ENCODE measurements at regions not wholly inside any gene's neighbourhood (a gene's known extent, or its start where the extent isn't known, plus 50 kb on each side); places are given as distances from the start of the nearest gene placed in this dataset.

- CTCF ChIA-PET: no interaction called here
- intact Hi-C loops (cut with micrococcal nuclease): no loop called here
- Mint-ChIP-seq H3K36me3 (ENCODE audit: low read depth) (no peaks in the 10 kb centered on the region), H3K4me1 (ENCODE audit: low read depth) (peaks cover 17% of the 10 kb centered on the region), H3K4me3 (no peak overlapping the region), H3K27me3 (ENCODE audit: low read depth) (no peaks in the 10 kb centered on the region), H3K9me3 (no peaks in the 10 kb centered on the region), H3K27ac (no peak overlapping the region)
- DNase-seq: no peak
Measured at GRCh38 chr2:234142530-234142929, 92.0 kb downstream of the SPP2 start.

GRCh38 chr2:234139755-234140154, 89.3 kb downstream of the SPP2 start:
- H3K4me1 Mint-ChIP-seq (ENCODE audit: low read depth): peaks cover 27% of the 10 kb centered on the region
- no peak overlapping the region for H3K27ac Mint-ChIP-seq
- H3K9me3 Mint-ChIP-seq: no peaks in the 10 kb centered on the region
- CTCF ChIA-PET: interaction anchor here (6.1 kb wide), 1 partner anchor 363 kb away, joined by 67 read pairs; no protein-coding TSS in a partner anchor
- no peaks in the 10 kb centered on the region for H3K27me3 Mint-ChIP-seq (ENCODE audit: low read depth)
- intact Hi-C loops (cut with micrococcal nuclease): no loop called here
- H3K36me3 Mint-ChIP-seq (ENCODE audit: low read depth): no peaks in the 10 kb centered on the region
- DNase-seq: no peak
- H3K4me3 Mint-ChIP-seq: no peak overlapping the region

DNA sequence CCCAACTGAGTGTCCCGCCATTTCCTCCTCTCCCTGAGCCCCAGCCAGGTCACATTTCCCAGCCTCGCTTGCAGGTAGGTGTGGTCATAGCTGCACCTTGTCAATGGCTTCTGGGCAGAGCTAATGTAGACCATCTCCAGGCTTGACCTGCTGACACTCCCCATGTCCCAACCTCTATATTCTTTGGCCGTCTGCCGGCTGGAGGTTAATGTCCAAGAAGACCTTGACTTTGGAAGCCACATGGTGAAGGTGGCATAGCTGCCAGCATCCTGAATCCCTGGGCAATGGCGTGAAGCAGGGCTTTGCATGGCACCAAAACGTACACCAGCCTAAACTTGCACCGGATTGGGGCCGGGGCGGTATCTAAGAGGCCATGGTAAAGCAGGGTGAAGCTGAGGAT, 88.3 kb downstream of the SPP2 start:
- no peak for DNase-seq
- H3K27ac Mint-ChIP-seq: no peak overlapping the region
- no peaks in the 10 kb centered on the region for H3K27me3 Mint-ChIP-seq (ENCODE audit: low read depth)
- H3K4me1 Mint-ChIP-seq (ENCODE audit: low read depth): peaks cover 27% of the 10 kb centered on the region
- CTCF ChIA-PET: interaction anchor here (0.9 to 6.1 kb wide), 2 partner anchors 150 to 364 kb away, joined by 3 to 67 read pairs; no protein-coding TSS in a partner anchor
- no peaks in the 10 kb centered on the region for H3K9me3 Mint-ChIP-seq
- no peaks in the 10 kb centered on the region for H3K36me3 Mint-ChIP-seq (ENCODE audit: low read depth)
- intact Hi-C loops (cut with micrococcal nuclease): no loop called here
- no peak overlapping the region for H3K4me3 Mint-ChIP-seq

DNA sequence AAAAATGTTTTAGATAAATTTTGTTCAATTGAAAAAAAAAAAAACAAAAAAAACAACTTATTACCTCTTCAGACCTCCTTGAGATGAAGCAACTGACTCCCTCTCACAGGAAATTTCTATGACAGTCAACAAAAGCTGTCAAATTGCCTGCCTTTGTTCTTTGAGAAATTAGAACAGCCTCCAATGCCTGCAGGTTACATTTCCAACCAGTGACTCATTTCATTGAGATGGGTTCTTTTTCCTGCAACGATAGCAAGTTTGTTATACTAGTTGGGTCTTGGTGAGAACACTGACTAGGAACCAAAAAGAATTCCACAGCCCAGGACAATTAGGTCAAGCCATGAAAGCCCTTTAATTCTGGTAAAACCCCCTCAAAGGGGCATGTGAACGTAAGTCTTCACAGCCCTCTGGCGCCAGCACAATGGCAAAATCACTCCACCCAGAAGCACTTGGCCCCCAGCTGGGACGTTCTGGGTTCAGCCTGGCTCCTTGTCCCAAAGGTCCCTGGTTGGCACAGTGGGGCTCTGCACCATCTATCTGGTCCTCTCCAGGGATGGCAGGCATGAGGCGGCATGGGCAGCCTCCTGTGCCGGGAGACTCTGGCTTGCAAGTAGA, 87.0 kb downstream of the SPP2 start:
- CTCF ChIA-PET: interaction anchor here (0.6 to 6.1 kb wide), 6 partner anchors 11 to 438 kb away, joined by 3 to 67 read pairs (median 6); partner anchors contain the start of gene ARL4C
- no peaks in the 10 kb centered on the region for H3K9me3 Mint-ChIP-seq
- H3K27me3 Mint-ChIP-seq (ENCODE audit: low read depth): no peaks in the 10 kb centered on the region
- H3K27ac Mint-ChIP-seq: no peak overlapping the region
- intact Hi-C loops (cut with micrococcal nuclease): loop anchor here (2.0 kb wide), 1 partner anchor 121 kb away; no protein-coding TSS in a partner anchor
- no peak for DNase-seq
- H3K4me1 Mint-ChIP-seq (ENCODE audit: low read depth): peaks cover 27% of the 10 kb centered on the region
- no peak overlapping the region for H3K4me3 Mint-ChIP-seq
- no peaks in the 10 kb centered on the region for H3K36me3 Mint-ChIP-seq (ENCODE audit: low read depth)

GRCh38 chr2:234136461-234136860, 86.0 kb downstream of the SPP2 start:
- Mint-ChIP-seq H3K4me3 (no peak overlapping the region), H3K27ac (no peak overlapping the region), H3K36me3 (ENCODE audit: low read depth) (no peaks in the 10 kb centered on the region), H3K27me3 (ENCODE audit: low read depth) (no peaks in the 10 kb centered on the region), H3K9me3 (no peaks in the 10 kb centered on the region), H3K4me1 (ENCODE audit: low read depth) (peaks cover 27% of the 10 kb centered on the region)
- intact Hi-C loops (cut with micrococcal nuclease): loop anchor here (1.0 to 2.0 kb wide), 2 partner anchors 122 to 359 kb away; no protein-coding TSS in a partner anchor
- DNase-seq: peak; percentile 55
- CTCF ChIA-PET: interaction anchor here (0.6 to 6.1 kb wide), 8 partner anchors 55 to 409 kb away, joined by 3 to 67 read pairs (median 5); partner anchors contain the start of gene ARL4C

- Mint-ChIP-seq H3K9me3 (no peaks in the 10 kb centered on the region), H3K36me3 (ENCODE audit: low read depth) (no peaks in the 10 kb centered on the region)
- CTCF ChIA-PET: interaction anchor here (0.6 to 6.1 kb wide), 25 partner anchors 9 to 409 kb away, joined by 3 to 67 read pairs (median 3); partner anchors contain the start of gene ARL4C
Measured at GRCh38 chr2:234135750-234136221, 85.3 kb downstream of the SPP2 start.

DNA sequence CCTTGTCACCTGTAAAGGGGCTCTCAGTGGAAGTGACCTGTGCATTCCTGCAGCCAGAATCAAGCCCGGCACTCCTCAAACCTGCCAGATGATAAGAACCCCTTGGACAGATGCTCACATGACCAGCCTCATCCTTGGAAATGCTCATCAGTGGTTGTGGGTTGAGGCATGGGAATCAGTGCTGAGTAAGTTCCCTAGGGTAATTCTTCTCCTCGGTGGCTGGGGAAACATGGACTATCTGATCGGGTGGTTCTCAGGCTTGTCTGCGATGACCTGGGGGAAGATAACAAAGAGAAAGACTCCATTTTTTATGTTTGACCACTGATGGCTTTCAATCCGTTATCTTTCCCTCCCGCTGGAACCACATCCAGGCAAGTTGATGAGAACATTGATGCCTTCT, 84.0 kb downstream of the SPP2 start:
- Mint-ChIP-seq H3K27me3 (ENCODE audit: low read depth) (no peaks in the 10 kb centered on the region), H3K27ac (no peak overlapping the region), H3K4me1 (ENCODE audit: low read depth) (peaks cover 27% of the 10 kb centered on the region), H3K9me3 (no peaks in the 10 kb centered on the region), H3K4me3 (no peak overlapping the region), H3K36me3 (ENCODE audit: low read depth) (no peaks in the 10 kb centered on the region)
- intact Hi-C loops (cut with micrococcal nuclease): loop anchor here (2.0 kb wide), 2 partner anchors 154 to 158 kb away; no protein-coding TSS in a partner anchor
- no peak for DNase-seq
- CTCF ChIA-PET: interaction anchor here (0.7 to 6.1 kb wide), 5 partner anchors 15 to 411 kb away, joined by 3 to 67 read pairs (median 12); partner anchors contain the start of gene ARL4C

More at GRCh38 chr2:234135750-234136221, 85.3 kb downstream of the SPP2 start:
- peak; percentile 67 for DNase-seq
- H3K27me3 Mint-ChIP-seq (ENCODE audit: low read depth): no peaks in the 10 kb centered on the region
- intact Hi-C loops (cut with micrococcal nuclease): loop anchor here (1.0 to 2.0 kb wide), 6 partner anchors 123 to 410 kb away; no protein-coding TSS in a partner anchor
- peaks cover 27% of the 10 kb centered on the region for H3K4me1 Mint-ChIP-seq (ENCODE audit: low read depth)
- no peak overlapping the region for H3K27ac Mint-ChIP-seq
- no peak overlapping the region for H3K4me3 Mint-ChIP-seq

GRCh38 chr2:234133004-234133403, 82.5 kb downstream of the SPP2 start:
- Mint-ChIP-seq H3K9me3 (no peaks in the 10 kb centered on the region), H3K27me3 (ENCODE audit: low read depth) (no peaks in the 10 kb centered on the region), H3K4me3 (no peak overlapping the region), H3K27ac (no peak overlapping the region), H3K36me3 (ENCODE audit: low read depth) (no peaks in the 10 kb centered on the region), H3K4me1 (ENCODE audit: low read depth) (peaks cover 27% of the 10 kb centered on the region)
- no peak for DNase-seq
- CTCF ChIA-PET: interaction anchor here (0.5 to 1.8 kb wide), 4 partner anchors 110 to 413 kb away, joined by 3 to 4 read pairs (median 4); no protein-coding TSS in a partner anchor
- intact Hi-C loops (cut with micrococcal nuclease): no loop called here

GRCh38 chr2:234130777-234131181, 80.3 kb downstream of the SPP2 start:
- CTCF ChIA-PET: interaction anchor here (1.4 kb wide), 1 partner anchor 414 kb away, joined by 5 read pairs; no protein-coding TSS in a partner anchor
- no peak overlapping the region for H3K4me3 Mint-ChIP-seq
- H3K36me3 Mint-ChIP-seq (ENCODE audit: low read depth): no peaks in the 10 kb centered on the region
- no peak overlapping the region for H3K27ac Mint-ChIP-seq
- H3K4me1 Mint-ChIP-seq (ENCODE audit: low read depth): peaks cover 4% of the 10 kb centered on the region
- DNase-seq: no peak
- intact Hi-C loops (cut with micrococcal nuclease): no loop called here
- H3K9me3 Mint-ChIP-seq: no peaks in the 10 kb centered on the region
- no peaks in the 10 kb centered on the region for H3K27me3 Mint-ChIP-seq (ENCODE audit: low read depth)

DNA sequence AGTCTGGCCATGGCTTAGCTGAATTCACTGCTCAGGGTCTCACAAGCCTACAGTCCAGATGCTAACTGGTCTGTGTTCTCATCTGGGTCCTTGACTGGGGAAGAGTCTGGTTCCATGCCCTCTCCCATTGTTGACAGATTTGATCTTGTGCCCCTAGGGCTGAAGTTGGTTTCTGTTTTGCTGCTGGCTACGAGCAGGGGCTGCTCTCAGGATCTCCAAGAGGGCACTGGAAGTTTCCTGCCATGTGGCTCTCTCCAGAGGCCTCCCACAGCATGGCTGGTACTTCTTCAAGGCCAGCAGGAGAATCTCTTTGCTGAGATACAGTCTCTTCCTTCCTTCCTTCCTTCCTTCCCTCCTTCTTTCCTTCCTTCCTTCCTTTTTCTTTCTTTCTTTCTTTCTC, 78.1 kb downstream of the SPP2 start:
- Mint-ChIP-seq H3K4me1 (ENCODE audit: low read depth) (no peaks in the 10 kb centered on the region), H3K9me3 (no peaks in the 10 kb centered on the region), H3K36me3 (ENCODE audit: low read depth) (no peaks in the 10 kb centered on the region), H3K27ac (no peak overlapping the region), H3K4me3 (no peak overlapping the region), H3K27me3 (ENCODE audit: low read depth) (no peaks in the 10 kb centered on the region)
- CTCF ChIA-PET: interaction anchor here (1.2 kb wide), 1 partner anchor 417 kb away, joined by 4 read pairs; no protein-coding TSS in a partner anchor
- no peak for DNase-seq
- intact Hi-C loops (cut with micrococcal nuclease): no loop called here

Data from activated naive CD4-positive, alpha-beta T cell treated with anti-CD3 and anti-CD28 coated beads for 36 hours (primary cell).